GM18502 (cell line): ENCODE measurements at regions not wholly inside any gene's neighbourhood (a gene's known extent, or its start where the extent isn't known, plus 50 kb on each side); places are given as distances from the start of the nearest gene placed in this dataset.
"Not testable (repeated sequence)": the region's sequence is repeated elsewhere in the genome, so short reads cannot be mapped to it uniquely, and the experiment has no call there.

Experiments used
- ATAC-seq: cut with Tn5 transposase; IDR thresholded peaks from one replicate; pipeline ENCODE4 v1.9.1; 2021; ENCODE audit warnings: mild to moderate bottlenecking; ENCODE audit not compliant: unreplicated experiment, poor library complexity

DNA sequence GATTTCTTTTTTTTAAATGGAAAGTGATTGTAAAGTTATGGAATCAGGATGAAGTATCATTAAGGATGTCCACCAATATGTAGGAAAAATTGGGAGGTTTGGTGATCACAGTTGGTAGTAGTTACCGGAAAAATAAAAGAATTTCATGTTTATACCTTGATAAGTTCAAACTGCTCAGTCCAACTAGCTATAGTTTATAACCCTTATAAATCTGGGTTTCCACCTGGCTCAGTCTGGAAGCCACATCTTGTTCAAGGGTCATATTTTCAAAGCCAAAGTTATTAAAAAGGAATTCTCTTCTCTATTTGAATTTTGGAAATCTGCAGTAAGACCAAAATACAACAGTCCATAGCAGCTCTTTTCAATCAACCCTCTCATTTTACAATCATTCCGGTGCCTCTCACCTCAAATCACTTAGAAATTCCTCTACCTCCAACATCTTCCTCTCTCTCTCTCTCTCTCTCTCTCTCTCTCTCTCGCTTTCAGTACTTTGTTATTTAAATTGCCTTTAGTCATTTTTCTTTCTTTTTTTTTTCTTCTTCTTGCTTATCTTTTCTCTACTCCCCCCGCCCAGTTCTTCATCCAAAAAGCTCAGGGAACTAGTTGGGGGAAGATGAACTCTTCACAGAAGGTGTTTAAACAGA lies 186.2 kb upstream of the TBC1D5 start:
- ATAC-seq = no peak

DNA sequence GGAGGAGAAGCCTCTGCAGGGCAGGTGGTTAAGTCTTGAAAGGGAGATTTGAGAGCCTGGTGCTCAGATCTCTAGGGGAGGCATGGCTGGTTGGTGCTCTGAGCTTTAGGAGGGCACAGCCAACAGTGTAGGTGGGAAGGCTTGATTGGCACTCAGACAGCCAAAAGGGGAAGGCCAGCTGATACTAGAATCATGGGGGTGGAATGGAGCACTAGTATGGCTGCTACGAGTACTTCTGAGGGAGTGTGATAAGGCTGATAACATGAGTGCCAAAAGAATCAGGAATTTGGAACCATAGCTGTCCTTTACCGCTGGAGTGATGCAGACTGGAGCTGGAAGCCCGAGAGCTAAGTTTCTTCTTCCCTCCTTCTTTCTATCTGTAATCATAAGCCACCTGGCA lies 184.6 kb upstream of the TBC1D5 start:
- ATAC-seq = no peak

DNA sequence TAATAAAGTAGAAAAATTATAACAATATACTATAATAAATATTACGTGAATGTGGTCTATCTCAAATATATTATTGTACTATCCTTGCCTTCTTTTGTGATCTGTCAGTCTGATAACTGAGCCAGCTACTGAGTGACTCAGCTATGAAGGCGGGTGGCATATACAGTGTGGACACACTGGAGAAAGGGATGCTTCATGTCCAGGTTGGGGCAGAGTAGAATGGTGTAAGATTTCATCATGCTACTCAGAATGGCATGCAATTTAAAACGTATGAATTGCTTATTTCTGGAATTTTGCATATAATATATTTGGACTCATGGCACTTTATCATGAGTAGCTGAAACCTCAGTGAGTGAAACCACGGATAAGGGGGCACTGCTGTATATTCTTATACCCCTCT lies 172.9 kb upstream of the TBC1D5 start:
- ATAC-seq = no peak

DNA sequence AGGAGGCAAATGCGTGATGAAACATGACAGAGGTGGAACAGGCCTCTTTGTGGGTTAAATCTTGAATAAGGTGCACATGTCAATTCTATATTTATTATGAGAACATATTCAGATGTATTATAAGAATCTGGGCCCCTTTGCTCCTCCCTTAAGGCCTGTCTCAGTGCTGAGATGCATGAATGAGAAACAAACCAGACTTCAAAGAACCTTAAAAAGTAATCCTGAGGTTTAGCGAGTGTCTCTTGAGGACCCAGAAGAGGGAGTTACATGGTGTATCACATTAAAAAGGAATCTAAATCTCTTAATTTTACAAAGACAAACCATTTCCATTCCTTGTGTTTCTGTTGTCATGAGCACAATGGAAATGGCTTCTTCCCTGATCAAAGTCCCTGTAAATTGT lies 170.9 kb upstream of the TBC1D5 start:
- no peak for ATAC-seq

DNA sequence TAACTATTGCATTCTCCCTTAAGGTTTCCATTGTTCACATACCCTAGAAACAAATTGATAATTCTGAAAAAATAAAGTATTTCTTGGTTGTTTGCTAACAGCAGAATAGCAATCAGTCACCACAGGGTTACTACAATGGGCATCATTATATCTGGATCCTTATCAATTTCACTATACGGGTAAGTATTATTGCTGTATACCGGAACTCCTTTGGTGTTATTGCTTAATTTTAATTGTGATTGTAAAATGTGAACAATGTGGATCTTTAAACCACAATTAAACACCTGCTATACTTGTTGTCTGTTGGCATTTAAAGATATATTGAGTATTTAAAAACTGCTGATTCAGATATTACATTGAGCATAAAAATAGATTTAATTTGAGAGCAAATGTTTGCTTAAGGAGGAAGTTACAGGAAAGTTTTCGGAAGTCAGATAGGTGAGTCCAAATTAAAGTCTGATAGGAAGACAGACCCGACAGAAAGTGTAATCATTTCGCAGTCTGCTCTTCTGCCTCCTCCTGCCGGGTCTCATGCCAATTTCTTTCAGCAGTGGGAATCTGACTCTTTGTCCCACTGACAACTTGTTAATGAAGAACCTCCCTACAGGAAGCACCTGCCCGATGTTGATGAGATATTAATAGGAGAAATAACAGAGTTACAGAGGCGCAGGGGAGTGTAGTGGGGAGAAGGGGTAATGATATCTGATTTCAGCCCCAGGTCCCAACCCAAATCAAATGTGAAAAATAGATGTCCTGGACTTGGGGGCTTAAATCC lies 169.7 kb upstream of the TBC1D5 start:
- no peak for ATAC-seq

DNA sequence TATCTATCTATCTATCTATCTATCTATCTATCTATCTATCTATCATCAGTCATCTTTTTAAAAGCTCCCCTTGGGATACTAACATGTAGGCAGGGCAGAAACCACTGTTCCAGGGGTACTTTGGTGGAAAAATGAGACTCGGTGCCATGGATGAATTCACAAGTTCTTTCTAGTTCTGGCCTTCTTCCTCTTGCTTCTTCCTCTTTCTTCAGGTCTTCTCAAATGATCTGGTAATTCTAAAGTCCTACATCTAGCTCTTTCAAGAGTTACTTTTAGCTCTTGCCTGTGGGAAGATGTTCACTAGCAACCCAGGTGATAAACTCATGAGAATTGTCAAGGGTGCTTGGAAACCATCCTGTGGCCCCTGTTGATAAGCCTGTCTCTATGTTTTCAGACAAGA lies 168.5 kb upstream of the TBC1D5 start:
- ATAC-seq = no peak

DNA sequence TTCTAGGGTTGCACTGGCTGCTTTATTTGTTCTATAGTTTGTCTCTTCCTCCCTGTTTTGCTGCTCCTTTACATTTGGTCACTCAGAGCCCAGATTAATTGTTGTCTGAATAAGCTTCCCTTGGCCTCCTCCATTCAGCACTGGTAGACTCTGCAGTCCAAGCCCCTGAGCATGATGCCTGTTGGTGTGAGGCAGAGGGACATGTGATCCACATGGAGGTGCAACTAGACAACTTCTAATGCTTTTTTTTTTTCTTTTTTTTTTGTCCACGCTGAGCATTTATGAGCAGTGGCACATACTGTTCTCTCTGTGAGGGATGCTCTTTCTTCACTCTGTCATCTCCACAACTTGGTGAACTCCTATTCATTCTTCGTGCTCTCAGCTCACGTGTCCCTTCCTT lies 167.3 kb upstream of the TBC1D5 start:
- ATAC-seq = no peak

DNA sequence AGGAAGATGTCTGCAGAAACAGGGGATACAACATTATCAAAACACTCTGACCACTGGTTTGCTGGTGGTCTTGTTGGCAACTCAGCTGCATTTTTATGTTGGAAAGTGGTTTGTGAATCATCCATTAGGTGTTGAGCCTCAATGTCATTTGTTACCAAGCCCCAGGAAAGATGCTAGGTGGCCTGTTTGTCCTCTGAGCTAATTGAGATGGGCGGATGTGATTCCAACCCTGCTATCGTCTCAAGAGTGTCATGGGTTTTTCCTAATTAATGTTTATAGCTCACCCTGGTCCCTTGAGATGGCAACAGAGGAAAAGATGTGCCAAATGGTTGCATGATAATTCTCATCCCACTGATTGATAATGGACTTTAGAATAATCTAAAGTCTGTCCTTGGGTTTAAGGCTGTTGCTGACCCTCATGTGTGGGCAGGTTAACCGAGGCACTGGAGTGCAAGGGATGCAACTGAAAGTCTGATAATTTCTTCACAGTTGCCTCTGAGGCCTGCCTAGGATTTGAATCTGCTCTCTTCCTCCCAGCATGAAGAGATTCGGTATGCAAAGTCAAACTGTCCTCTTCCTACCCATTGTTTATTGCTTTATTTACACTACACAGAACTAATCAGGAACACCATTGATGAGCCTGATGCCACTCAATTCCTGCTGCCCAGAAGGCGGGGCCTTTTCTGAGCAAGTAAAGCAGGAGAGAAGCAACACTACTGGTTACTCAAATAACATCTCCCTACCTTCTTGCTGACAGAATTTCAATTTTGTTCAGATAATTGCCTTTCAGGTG lies 166.2 kb upstream of the TBC1D5 start:
- ATAC-seq = no peak

DNA sequence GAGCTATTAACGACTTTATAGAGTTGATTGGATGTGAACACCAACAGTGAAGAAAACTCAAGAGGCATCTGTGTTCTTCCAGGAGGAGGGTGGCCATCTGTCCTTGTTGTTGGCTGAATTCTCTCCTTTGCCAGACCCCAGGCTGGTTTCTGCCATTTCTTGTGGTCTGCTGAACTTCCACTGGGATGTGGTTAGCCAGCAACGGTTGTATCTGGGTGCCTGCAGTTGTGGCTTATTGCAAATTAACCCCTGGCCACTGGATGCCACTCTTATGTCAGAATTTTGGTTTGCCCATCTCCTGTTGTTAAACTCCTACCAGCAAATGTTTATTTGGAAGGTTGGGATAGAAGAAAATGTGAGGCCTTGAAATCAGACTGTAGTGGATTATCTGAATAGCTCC lies 163.6 kb upstream of the TBC1D5 start:
- no peak for ATAC-seq

DNA sequence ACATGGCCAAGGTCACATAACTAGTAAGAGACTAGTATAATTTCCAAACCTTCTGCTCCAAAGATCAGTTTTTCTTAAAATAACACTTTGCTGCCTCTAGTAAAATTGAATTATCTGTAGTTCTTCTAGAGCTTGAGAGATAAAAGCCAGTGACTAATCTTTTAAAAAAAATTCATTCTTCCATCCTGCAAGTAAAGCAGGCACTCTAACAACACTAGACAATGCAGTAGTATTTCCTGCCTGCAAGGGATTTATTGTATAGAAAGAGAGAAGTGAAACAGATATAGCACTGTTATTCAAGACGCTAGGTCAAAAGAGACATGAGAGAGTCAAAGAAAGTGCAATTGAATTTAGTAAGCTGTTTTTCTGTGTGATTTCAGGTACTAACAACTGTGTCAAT lies 159.5 kb upstream of the TBC1D5 start:
- peak; percentile 97 for ATAC-seq

DNA sequence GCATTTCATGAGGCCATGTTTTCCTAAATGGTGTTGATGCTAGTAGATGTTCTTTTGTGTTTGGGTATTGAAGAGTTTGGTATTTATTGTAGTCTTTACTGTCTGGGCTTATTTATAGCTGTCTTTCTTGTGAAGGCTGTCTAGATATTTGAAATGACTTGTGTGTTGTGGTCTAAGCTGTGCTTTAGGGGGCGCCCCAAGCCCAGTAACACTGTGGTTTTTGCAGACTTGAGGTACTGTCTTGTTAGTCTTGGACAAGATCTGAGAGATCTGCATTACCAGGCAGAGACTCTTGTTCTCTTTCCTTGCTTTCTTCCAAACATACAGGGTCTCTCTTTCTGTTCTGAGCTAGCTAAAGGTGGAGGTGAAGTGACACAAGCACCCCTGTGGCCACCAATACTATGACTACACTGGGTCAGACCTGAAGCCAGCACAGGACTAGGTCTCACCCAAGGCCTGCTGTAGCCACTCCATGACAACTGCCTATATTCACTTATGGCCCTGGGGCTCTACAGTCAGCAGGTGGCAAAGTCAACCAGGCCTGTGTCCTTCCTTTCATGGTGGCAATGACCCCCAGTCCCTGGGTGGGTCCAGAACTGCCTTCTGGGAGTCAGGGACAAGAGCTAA lies 152.1 kb upstream of the TBC1D5 start:
- peak; percentile 90 for ATAC-seq

DNA sequence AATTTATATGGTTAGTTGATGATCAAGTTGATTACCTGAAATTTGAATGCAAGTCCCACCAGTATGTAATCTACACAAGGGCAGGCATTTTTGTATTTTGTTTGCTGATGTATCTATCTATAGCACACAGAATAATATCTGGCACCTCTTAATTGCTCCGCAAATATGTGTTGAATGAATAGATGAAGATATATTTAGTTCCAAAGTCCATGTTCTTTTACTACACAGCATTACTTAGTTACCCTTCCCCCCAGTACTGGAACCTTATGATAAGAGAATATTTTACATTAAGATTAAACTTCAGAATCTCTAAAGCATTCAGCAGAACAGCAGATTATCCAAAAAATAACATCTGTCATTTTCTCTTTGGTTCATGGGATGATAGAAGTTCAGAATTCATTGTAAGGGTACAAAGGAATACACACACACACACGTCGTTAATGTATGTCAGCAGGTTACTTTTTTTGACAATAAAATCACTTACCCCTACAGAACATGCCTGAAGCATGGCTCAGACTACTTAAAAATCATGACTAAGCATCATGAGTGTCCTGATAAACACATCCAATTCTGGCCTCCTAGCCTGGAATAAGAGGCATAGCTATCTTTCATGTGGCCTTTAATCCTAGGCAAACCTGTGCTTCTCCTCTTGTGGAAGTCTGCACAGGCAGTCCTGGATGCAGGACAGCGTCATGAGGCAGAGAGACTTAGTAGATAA lies 148.9 kb upstream of the TBC1D5 start:
- no peak for ATAC-seq

DNA sequence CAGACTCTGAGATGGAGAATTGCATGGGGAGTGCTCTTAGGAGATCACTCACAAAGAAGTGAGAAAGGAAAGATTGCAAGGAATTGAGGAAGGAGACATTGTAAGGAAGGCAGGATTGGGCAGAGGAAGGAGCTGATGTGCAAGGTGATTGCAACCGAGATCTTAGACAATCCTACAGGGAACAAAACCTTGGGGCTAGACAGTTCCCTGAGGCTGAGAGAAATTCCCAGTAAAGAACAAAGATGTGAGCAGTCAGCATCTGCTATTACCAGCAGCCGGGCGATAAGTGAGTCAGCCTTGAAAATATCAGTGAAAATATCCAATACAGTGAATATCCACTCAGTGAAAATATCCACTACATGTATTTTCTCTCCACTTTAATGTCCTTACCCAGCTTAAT lies 143.6 kb upstream of the TBC1D5 start:
- no peak for ATAC-seq

DNA sequence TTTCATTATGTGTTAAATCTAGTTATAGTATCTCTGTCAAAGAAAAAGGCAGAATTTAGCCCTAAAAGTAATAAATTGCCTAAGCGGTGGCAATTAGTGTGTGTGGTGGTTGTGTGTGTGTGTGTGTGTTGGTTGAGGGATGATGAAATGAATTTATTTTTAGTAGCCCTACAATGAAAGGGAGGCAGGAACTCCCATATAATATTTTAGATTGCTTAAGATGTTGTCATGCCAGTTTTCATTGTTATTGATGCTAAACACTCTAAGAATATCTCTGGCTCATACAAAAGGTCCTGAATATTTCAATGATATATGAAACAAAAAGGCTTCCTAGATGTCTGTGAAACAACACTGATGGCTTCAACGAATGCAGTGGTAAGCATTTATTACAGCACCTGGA lies 140.6 kb upstream of the TBC1D5 start:
- no peak for ATAC-seq

DNA sequence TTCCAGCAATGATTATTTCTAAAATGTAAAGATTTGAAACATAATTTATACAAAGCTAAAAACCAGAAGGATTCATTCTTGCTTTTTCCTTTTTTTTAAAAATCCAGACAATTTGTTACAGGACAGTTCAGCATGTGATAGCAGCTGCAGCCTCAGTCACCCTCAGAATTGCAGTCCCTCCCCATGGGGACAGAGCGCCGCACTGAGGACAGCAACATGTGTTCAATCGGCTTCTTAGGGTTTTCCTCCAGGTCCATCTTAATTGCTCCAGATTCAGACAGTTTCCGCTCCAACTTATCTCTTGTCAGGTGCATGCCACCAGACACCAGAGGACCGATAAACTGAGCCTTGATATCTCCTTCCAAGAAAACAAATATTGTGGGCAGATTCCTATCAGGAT lies 134.9 kb upstream of the TBC1D5 start:
- no peak for ATAC-seq

DNA sequence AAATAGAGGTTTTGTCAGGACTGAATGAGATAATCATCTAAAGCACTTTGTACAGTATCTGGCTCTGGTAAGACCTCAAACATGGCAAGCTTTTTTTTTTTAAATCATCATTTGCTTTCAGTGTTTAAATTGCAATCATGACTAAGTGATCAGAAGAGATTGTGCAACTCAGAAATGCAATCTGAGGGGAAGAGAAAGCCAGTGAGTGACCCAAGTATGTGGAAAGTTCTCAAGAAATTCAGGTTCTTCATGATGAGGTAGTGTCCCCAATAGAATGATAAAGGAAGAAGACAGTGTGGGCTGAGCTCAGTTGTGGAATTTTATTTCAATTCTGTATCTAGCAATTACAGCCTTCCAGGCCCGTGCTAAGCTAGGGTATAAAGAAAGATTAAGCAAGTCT lies 132.2 kb upstream of the TBC1D5 start:
- no peak for ATAC-seq

DNA sequence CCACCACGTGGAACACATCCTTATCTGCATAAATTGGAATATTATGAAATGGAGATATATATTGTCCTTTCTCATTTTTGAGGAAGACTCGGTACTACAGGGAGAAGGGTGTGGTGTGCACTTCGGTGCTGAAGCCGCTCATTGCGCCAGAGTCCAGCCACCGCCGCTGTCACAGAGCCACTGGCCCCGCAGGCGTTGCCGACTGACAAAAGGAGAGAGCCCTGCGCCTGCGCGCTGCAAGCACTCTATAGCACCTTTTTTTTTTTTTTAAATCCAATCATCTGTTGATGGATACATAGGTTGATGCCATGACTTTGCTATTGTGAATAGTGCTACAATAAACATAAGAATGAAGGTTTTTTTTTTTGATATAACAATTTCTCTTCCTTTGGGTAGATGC lies 130.0 kb upstream of the TBC1D5 start:
- ATAC-seq = no peak

DNA sequence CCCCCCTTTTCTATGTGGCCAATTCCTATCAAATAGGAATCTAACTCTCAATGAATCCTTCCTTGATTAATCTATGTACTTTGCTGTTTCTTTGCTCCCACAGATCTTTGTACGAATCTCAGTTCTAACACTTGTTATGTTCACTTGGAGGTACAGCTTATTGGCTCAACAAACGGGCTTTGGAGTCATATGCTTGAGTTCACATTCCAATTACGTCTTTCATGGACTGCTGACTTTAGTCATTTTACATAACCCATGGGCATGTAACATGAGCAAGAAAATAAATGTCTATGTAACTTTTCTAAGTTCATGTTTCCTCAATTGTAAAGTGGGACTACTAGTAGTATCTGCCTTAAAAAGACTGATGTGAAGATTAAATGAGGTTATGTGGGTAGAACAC lies 123.2 kb upstream of the TBC1D5 start:
- ATAC-seq = no peak

DNA sequence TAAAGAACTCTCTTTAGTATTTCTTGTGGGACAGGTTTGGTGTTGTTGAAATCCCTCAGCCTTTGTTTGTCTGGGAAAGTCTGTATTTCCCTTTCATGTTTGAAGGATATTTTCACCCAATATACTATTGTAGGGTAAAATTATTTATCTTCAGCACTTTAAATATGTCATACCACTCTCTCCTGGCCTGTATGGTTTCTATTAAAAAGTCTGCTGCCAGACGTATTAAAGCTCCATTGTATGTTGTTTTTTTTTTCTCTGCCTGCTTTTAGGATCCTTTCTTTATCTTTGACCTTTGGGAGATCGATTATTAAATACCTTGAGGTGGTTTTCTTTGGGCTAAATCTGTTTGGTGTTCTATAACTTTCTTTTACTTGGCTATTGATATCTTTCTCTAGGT lies 119.0 kb upstream of the TBC1D5 start:
- ATAC-seq = no peak

DNA sequence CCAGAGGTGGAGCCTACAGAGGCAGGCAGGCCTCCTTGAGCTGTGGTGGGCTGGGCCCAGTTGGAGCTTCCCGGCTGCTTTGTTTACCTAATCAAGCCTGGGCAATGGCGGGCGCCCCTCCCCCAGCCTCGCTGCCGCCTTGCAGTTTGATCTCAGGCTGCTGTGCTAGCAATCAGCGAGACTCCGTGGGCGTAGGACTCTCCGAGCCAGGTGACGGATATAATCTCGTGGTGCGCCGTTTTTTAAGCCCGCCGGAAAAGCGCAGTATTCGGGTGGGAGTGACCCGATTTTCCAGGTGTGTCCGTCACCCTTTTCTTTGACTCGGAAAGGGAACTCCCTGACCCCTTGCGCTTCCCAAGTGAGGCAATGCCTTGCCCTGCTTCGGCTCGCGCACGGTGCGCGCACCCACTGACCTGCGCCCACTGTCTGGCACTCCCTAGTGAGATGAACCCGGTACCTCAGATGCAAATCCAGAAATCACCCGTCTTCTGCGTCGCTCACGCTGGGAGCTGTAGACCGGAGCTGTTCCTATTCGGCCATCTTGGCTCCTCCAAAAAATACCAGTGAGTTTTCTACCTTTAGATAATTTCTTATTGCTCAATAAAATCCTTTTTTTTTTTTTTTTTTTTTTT lies 118.5 kb upstream of the TBC1D5 start:
- ATAC-seq = not testable (repeated sequence)
